VCaP (cell line): ENCODE measurements at regions not wholly inside any gene's neighbourhood (a gene's known extent, or its start where the extent isn't known, plus 50 kb on each side); places are given as distances from the start of the nearest gene placed in this dataset.

Source experiments
- H3K27ac ChIP-seq: fragments of 450-650 bp; 2 replicates; pipeline ENCODE4 v1.5.1; 2017
- CTCF ChIP-seq: fragments of 450-650 bp; conservative IDR thresholded peaks from 2 replicates; pipeline ENCODE4 v1.5.1; 2017; ENCODE audit warnings: mild to moderate bottlenecking, moderate library complexity

- H3K27ac ChIP-seq = no peak overlapping the region
- TF ChIP-seq CTCF = no peak
These were observed 529.7 kb upstream of the CITED2 start for GRCh38 chr6:139904158-139904533.

- TF ChIP-seq CTCF = no peak
- H3K27ac ChIP-seq = no peak overlapping the region
These were observed 529.1 kb upstream of the CITED2 start for GRCh38 chr6:139903411-139904157.

GRCh38 chr6:139895205-139895793, 520.9 kb upstream of the CITED2 start:
- no peak; the same call in 1 of the 2 replicates for TF ChIP-seq CTCF

GRCh38 chr6:139894271-139894670, 519.8 kb upstream of the CITED2 start:
- no peak overlapping the region for H3K27ac ChIP-seq
- TF ChIP-seq CTCF = no peak

More at GRCh38 chr6:139895205-139895793, 520.9 kb upstream of the CITED2 start:
- no peak overlapping the region for H3K27ac ChIP-seq

GRCh38 chr6:139891471-139891870, 517.0 kb upstream of the CITED2 start:
- no peak for TF ChIP-seq CTCF
- no peak overlapping the region for H3K27ac ChIP-seq

GRCh38 chr6:139888681-139889122, 514.3 kb upstream of the CITED2 start:
- no peak overlapping the region for H3K27ac ChIP-seq
- no peak for TF ChIP-seq CTCF

- TF ChIP-seq CTCF = no peak
- H3K27ac ChIP-seq = no peak overlapping the region
These were observed 512.8 kb upstream of the CITED2 start for GRCh38 chr6:139887275-139887674.
